DND-41 (cell line): ENCODE measurements at regions not wholly inside any gene's neighbourhood (a gene's known extent, or its start where the extent isn't known, plus 50 kb on each side); places are given as distances from the start of the nearest gene placed in this dataset.
A peak's percentile ranks its signal among the peaks of the same experiment; 100 is the strongest.

Experiments used
- ATAC-seq: fragments of 200-7000 bp; cut with Tn5 transposase; 3 replicates; pipeline ENCODE4 v1.9.1; 2021; ENCODE audit warnings: low read depth; ENCODE audit not compliant: insufficient read depth
- DNase-seq: peaks from one replicate; pipeline ENCODE4 v3.0.0-alpha.2; 2020
- H2AFZ ChIP-seq: 2 replicates; pipeline ENCODE4 v1.6.0; 2012; ENCODE audit warnings: low read depth, low read length
- H3K27ac ChIP-seq: 2 replicates; pipeline ENCODE4 v1.5.1; 2012; ENCODE audit warnings: low read length, inconsistent platforms
- H3K27me3 ChIP-seq: fragments of 200-600 bp; sonication (generic); 2 replicates; pipeline ENCODE4 v1.6.0; 2012; ENCODE audit warnings: low read length, mild to moderate bottlenecking, inconsistent platforms; ENCODE audit not compliant: insufficient read depth, poor library complexity
- H3K36me3 ChIP-seq: 2 replicates; pipeline ENCODE4 v1.5.1; 2012; ENCODE audit warnings: low read length, inconsistent platforms; ENCODE audit not compliant: insufficient read depth
- H3K4me1 ChIP-seq: 2 replicates; pipeline ENCODE4 v1.5.1; 2012; ENCODE audit warnings: mild to moderate bottlenecking, low read length; ENCODE audit not compliant: insufficient read depth
- H3K4me2 ChIP-seq: 2 replicates; pipeline ENCODE4 v1.6.0; 2012; ENCODE audit warnings: mild to moderate bottlenecking, moderate library complexity, low read length, inconsistent platforms; ENCODE audit not compliant: insufficient read depth
- H3K4me3 ChIP-seq, 2 experiments: fragments of 200-600 bp in 1 of 2; shearing (Covaris generic) in 1 of 2; 2 replicates each; pipeline ENCODE4 v1.5.1; 2012 to 2016; ENCODE audit warnings: inconsistent platforms in 2 of 2, low read length in 2 of 2, mild to moderate bottlenecking in 2 of 2, low read depth in 1 of 2, moderate library complexity in 1 of 2
- H3K79me2 ChIP-seq: 2 replicates; pipeline ENCODE4 v1.6.0; 2012; ENCODE audit warnings: low read length, inconsistent platforms; ENCODE audit not compliant: insufficient read depth
- H3K9ac ChIP-seq: 2 replicates; pipeline ENCODE4 v1.6.0; 2012; ENCODE audit warnings: low read depth, mild to moderate bottlenecking, inconsistent platforms, low read length, moderate library complexity
- H3K9me3 ChIP-seq: 2 replicates; pipeline ENCODE4 v1.5.1; 2012; ENCODE audit warnings: low read length, moderate library complexity, mild to moderate bottlenecking, inconsistent platforms; ENCODE audit not compliant: insufficient read depth, severe bottlenecking
- H4K20me1 ChIP-seq: 2 replicates; pipeline ENCODE4 v1.6.0; 2012; ENCODE audit warnings: low read length; ENCODE audit not compliant: insufficient read depth
- EZH2 ChIP-seq: IDR thresholded peaks from 3 replicates; pipeline ENCODE4 v1.6.1; 2012; ENCODE audit warnings: borderline replicate concordance, low read depth, mild to moderate bottlenecking, moderate library complexity, low read length, inconsistent platforms; ENCODE audit not compliant: severe bottlenecking
- TF ChIP-seq, protein P1 (sequence below): IDR thresholded peaks from 2 replicates; pipeline ENCODE4 v1.5.1; 2012; ENCODE audit warnings: borderline replicate concordance, low read length, moderate library complexity, mild to moderate bottlenecking; ENCODE audit not compliant: poor library complexity, severe bottlenecking; ENCODE audit errors: extremely low read depth

DNA sequence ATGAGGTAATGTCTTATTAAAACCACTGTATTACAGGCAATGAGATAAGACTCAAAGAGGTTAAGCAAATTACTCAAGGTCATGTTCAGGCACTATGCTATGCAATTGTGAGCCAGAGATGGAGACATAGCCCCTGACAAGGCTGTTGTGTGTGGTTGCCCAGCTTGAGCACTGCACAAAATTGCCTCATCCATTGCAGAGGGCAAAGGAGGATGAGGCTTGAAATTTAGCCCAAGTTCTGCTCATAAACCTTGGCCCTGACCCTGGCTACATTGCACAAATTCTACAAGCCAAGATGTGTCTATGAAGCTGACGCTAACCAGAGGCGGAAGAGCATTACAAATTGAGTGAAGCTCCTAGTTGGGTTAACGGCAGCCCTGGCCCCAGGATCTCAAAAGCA lies 65.6 kb upstream of the PGM2 start:
- Histone ChIP-seq H3K79me2 (no peaks in the 10 kb centered on the region), H3K9ac (no peak overlapping the region), H3K27ac (no peak overlapping the region), H3K36me3 (no peaks in the 10 kb centered on the region), H3K4me3 (no peak overlapping the region), H3K4me2 (no peak overlapping the region), H3K4me1 (peaks cover 15% of the 10 kb centered on the region), H3K27me3 (no peaks in the 10 kb centered on the region), H2AFZ (no peak overlapping the region), H3K9me3 (no peaks in the 10 kb centered on the region), H4K20me1 (no peaks in the 10 kb centered on the region)
- no peak for ATAC-seq
- TF ChIP-seq, protein P1, sequence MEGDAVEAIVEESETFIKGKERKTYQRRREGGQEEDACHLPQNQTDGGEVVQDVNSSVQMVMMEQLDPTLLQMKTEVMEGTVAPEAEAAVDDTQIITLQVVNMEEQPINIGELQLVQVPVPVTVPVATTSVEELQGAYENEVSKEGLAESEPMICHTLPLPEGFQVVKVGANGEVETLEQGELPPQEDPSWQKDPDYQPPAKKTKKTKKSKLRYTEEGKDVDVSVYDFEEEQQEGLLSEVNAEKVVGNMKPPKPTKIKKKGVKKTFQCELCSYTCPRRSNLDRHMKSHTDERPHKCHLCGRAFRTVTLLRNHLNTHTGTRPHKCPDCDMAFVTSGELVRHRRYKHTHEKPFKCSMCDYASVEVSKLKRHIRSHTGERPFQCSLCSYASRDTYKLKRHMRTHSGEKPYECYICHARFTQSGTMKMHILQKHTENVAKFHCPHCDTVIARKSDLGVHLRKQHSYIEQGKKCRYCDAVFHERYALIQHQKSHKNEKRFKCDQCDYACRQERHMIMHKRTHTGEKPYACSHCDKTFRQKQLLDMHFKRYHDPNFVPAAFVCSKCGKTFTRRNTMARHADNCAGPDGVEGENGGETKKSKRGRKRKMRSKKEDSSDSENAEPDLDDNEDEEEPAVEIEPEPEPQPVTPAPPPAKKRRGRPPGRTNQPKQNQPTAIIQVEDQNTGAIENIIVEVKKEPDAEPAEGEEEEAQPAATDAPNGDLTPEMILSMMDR = no peak
- TF ChIP-seq EZH2 = no peak
- DNase-seq = no peak

DNA sequence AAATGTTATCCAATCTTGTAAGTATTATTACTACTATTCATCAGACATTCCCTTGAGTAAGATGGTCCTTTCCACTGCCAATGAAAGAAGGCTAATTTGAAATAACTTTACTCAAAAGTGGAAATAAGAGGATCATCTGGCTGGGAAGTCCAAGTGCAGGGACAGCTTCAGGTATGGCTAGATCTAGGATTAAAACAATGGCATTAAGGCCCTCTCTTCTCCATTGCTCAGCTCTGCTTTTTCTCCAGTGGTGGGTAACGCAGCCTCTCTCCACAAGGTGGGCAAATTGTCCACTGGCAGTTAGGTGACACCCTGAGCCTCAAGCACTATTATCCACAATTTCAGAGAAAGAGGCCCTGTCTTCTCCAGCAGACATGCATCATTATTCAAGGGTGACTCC lies 66.7 kb upstream of the PGM2 start:
- H3K9ac ChIP-seq = no peak overlapping the region
- no peak overlapping the region for H2AFZ ChIP-seq
- no peaks in the 10 kb centered on the region for H4K20me1 ChIP-seq
- H3K4me3 ChIP-seq = no peak overlapping the region
- no peak overlapping the region for H3K27ac ChIP-seq
- ATAC-seq (no peak), DNase-seq (no peak)
- no peak overlapping the region for H3K4me2 ChIP-seq
- H3K9me3 ChIP-seq = no peaks in the 10 kb centered on the region
- no peaks in the 10 kb centered on the region for H3K79me2 ChIP-seq
- H3K36me3 ChIP-seq = no peaks in the 10 kb centered on the region
- TF ChIP-seq, protein P1 = no peak
- TF ChIP-seq EZH2 = no peak
- peaks cover 17% of the 10 kb centered on the region for H3K4me1 ChIP-seq
- H3K27me3 ChIP-seq = no peaks in the 10 kb centered on the region

DNA sequence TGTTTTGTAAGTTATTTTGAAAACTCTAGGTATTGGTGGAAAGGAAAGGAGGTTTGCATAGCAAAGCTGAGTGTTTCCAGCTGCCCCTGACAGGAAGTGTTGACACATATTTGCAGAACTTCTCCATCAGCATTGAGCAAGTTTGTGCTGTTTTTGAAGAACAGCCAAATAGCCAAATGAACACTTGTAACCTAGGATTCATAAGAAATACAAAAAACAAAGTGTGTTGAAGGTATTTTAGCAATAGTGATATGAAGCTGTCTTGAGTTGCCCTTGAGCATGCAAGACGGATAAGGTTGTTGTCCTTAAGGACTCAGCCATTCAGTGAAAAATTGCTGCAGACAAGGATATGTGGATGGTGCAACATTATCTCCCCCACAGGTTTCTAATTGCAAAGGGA lies 68.3 kb upstream of the PGM2 start:
- no peak overlapping the region for H3K9ac ChIP-seq
- no peak overlapping the region for H3K4me2 ChIP-seq
- H3K4me3 ChIP-seq = no peak overlapping the region
- H3K27ac ChIP-seq = peak overlapping the region; percentile 9
- ATAC-seq (peak; percentile 45; the same call in 1 of the 3 replicates), DNase-seq (no peak)
- no peaks in the 10 kb centered on the region for H3K9me3 ChIP-seq
- H2AFZ ChIP-seq = peak overlapping the region; percentile 42; the same call in 1 of the 2 replicates
- H3K27me3 ChIP-seq = no peaks in the 10 kb centered on the region
- TF ChIP-seq EZH2 = no peak
- TF ChIP-seq, protein P1 = no peak
- H3K79me2 ChIP-seq = no peaks in the 10 kb centered on the region
- H3K36me3 ChIP-seq = no peaks in the 10 kb centered on the region
- H4K20me1 ChIP-seq = no peaks in the 10 kb centered on the region
- peaks cover 32% of the 10 kb centered on the region for H3K4me1 ChIP-seq

DNA sequence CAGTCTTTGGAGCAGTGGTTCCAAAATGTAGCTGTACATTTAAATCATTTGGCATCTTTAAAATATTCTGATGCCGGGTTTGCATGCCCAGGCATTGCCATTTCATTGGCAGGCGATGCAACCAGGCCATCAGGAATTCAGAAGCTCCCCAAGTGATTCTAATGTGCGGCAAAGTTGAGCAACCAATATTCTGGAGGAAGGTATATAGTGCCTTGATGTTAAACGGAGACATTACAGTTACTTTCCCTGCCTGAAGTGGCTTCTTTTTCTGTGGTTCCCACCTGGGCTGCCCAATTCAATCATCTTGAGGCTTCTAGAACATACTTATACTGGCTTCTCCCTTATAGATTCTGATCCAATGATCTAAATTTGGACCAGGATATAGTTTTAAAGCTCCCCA lies 68.7 kb upstream of the PGM2 start:
- H3K4me3 ChIP-seq = no peak overlapping the region
- H3K4me1 ChIP-seq = peaks cover 32% of the 10 kb centered on the region
- ATAC-seq (no peak), DNase-seq (no peak)
- peak overlapping the region; percentile 9; the same call in 1 of the 2 replicates for H3K27ac ChIP-seq
- no peaks in the 10 kb centered on the region for H3K9me3 ChIP-seq
- H3K79me2 ChIP-seq = no peaks in the 10 kb centered on the region
- no peaks in the 10 kb centered on the region for H3K36me3 ChIP-seq
- H3K27me3 ChIP-seq = no peaks in the 10 kb centered on the region
- no peaks in the 10 kb centered on the region for H4K20me1 ChIP-seq
- peak overlapping the region; percentile 42; the same call in 1 of the 2 replicates for H2AFZ ChIP-seq
- no peak overlapping the region for H3K9ac ChIP-seq
- TF ChIP-seq EZH2 = no peak
- TF ChIP-seq, protein P1 = no peak
- H3K4me2 ChIP-seq = no peak overlapping the region
